Lower lobe of right lung (tissue), 2 donors: ENCODE measurements at regions not wholly inside any gene's neighbourhood (a gene's known extent, or its start where the extent isn't known, plus 50 kb on each side); places are given as distances from the start of the nearest gene placed in this dataset.

ENCODE experiments used
- ATAC-seq, 2 donors: fragments of 200-7000 bp; cut with Tn5 transposase; one replicate each; pipeline ENCODE4 v1.9.1; 2020 to 2022; ENCODE audit warnings: mild to moderate bottlenecking in 2 of 2, moderate library complexity in 2 of 2
- DNase-seq: peaks from one replicate; pipeline ENCODE4 v3.0.0-alpha.2; 2020
- H3K27ac ChIP-seq: fragments of 200-600 bp; one replicate; pipeline ENCODE4 v1.8.0; 2022
- H3K27me3 ChIP-seq: fragments of 200-600 bp; one replicate; pipeline ENCODE4 v1.8.0; 2022; ENCODE audit warnings: low read depth
- H3K36me3 ChIP-seq: fragments of 200-600 bp; one replicate; pipeline ENCODE4 v1.8.0; 2022; ENCODE audit warnings: mild to moderate bottlenecking
- H3K4me1 ChIP-seq: fragments of 200-600 bp; one replicate; pipeline ENCODE4 v1.8.0; 2022
- H3K4me3 ChIP-seq: fragments of 200-600 bp; one replicate; pipeline ENCODE4 v1.8.0; 2022; ENCODE audit warnings: mild to moderate bottlenecking
- H3K9me3 ChIP-seq: fragments of 200-600 bp; one replicate; pipeline ENCODE4 v1.8.0; 2022
- intact Hi-C: fragments of 100-400 bp; cut with DNase I; formaldehyde crosslinking; loops from one replicate; pipeline ENCODE4 v1.11.0; 2022
- TF ChIP-seq, protein P1 (sequence below): fragments of 200-600 bp; IDR thresholded peaks from one replicate; pipeline ENCODE4 v1.8.0; 2022; ENCODE audit warnings: antibody characterized with exemption, mild to moderate bottlenecking
- donor health status: DM: no; HTN: yes; CAD: no; lungs with severe emphysema.

DNA sequence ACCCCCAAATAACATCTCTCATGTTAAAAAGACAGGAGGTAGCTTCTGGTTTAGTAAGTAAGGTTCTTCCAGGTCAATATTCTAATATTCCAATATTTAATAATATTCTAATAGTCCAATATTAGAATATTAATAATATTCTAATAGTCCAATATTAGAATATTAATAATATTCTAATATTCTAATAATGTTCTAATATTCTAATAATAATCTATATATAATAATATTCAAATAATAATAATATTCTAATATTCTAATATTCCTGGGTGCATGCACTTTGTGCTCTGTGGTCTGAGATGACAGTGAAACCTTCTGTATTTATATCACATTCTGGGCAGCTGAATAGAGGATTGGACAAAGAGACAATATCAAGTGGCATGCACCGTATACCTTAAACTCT, 96.1 kb downstream of the PCDH10 start:
- no peaks in the 10 kb centered on the region for H3K9me3 ChIP-seq
- no peak for DNase-seq
- ATAC-seq: no peak
- TF ChIP-seq, protein P1, sequence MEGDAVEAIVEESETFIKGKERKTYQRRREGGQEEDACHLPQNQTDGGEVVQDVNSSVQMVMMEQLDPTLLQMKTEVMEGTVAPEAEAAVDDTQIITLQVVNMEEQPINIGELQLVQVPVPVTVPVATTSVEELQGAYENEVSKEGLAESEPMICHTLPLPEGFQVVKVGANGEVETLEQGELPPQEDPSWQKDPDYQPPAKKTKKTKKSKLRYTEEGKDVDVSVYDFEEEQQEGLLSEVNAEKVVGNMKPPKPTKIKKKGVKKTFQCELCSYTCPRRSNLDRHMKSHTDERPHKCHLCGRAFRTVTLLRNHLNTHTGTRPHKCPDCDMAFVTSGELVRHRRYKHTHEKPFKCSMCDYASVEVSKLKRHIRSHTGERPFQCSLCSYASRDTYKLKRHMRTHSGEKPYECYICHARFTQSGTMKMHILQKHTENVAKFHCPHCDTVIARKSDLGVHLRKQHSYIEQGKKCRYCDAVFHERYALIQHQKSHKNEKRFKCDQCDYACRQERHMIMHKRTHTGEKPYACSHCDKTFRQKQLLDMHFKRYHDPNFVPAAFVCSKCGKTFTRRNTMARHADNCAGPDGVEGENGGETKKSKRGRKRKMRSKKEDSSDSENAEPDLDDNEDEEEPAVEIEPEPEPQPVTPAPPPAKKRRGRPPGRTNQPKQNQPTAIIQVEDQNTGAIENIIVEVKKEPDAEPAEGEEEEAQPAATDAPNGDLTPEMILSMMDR: no peak
- no peaks in the 10 kb centered on the region for H3K4me1 ChIP-seq
- intact Hi-C loops: no loop called here
- H3K27me3 ChIP-seq: no peaks in the 10 kb centered on the region
- H3K4me3 ChIP-seq: no peak overlapping the region
- no peaks in the 10 kb centered on the region for H3K36me3 ChIP-seq
- H3K27ac ChIP-seq: no peak overlapping the region
